DOHH2 (cell line): ENCODE measurements at regions not wholly inside any gene's neighbourhood (a gene's known extent, or its start where the extent isn't known, plus 50 kb on each side); places are given as distances from the start of the nearest gene placed in this dataset.

Source experiments
- CTCF ChIP-seq: fragments of 200-600 bp; sonication (generic); IDR thresholded peaks from one replicate; pipeline ENCODE4 v1.5.1; 2014; ENCODE audit warnings: antibody characterized with exemption, mild to moderate bottlenecking, low read depth, low read length; ENCODE audit not compliant: poor library complexity, severe bottlenecking
- EZH2phosphoT487 ChIP-seq: fragments of 200-600 bp; sonication (generic); IDR thresholded peaks from 2 replicates; pipeline ENCODE4 v1.6.1; 2017; ENCODE audit warnings: borderline replicate concordance, mild to moderate bottlenecking, antibody characterized with exemption, low read length, moderate library complexity, mixed read lengths

DNA sequence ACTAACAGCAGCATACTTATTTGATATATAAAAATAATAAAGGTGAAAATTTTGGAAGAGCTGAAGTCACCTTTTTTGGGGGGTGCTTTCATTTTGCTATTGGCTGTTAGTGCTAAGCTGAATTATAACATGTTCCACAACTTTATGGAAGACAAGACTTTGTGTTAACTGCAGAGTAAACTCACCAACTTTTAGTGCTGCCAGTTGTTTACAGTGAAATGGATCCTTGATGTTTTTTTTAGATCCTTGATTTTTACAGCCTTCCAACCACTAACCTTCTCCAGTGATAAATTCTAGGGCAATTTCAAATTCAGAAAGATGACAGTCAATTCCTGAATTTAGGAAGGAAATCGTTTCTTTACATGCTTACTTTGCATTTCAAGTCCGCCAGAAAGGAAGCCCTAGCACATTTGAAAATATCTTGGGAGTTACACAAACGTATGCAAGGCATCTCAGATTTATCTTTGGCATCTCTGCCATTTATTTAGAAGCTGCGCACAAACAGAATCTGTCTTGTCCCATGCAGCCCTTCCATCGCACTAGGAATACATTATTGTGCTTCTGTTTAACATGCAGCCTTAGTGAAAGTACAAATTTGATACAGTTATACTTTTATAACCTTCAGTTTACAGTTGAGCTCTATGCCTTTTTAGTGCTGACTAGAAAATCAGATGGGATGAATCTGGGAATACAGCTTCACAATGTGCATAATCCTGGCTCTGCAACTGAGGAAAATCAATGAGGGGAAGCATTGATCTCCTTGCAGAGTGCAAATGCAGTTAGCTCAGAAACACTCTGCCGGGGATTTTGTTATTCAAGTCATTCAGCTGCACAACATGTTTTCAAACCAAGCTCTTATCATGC is 142.4 kb upstream of the ZNF608 start:
- TF ChIP-seq CTCF (no peak), EZH2phosphoT487 (no peak)
